ENCODE measurements at regions not wholly inside any gene's neighbourhood (a gene's known extent, or its start where the extent isn't known, plus 50 kb on each side); places are given as distances from the start of the nearest gene placed in this dataset.
"Not testable (repeated sequence)": the region's sequence is repeated elsewhere in the genome, so short reads cannot be mapped to it uniquely, and the experiment has no call there.

GRCh38 chr10:61818251-61818650 is 83.2 kb upstream of the ARID5B start:
- H3K9me3 ChIP-seq; H3K27ac ChIP-seq; H3K36me3 ChIP-seq; ATAC-seq; H3K27me3 ChIP-seq; H3K4me3 ChIP-seq; intact Hi-C loops (cut with DNase I); DNase-seq; H3K4me1 ChIP-seq: not testable (repeated sequence)
- 74 to 76% methylated on average over 2 of the region's 2 CpGs for WGBS, 2 donors

GRCh38 chr10:61819208-61819607 is 82.3 kb upstream of the ARID5B start:
- no peaks in the 10 kb centered on the region for H3K36me3 ChIP-seq
- no peaks in the 10 kb centered on the region for H3K27me3 ChIP-seq
- H3K4me1 ChIP-seq = no peaks in the 10 kb centered on the region
- DNase-seq (no peak), ATAC-seq (no peak)
- no peak overlapping the region for H3K27ac ChIP-seq
- TF ChIP-seq CTCF (IDR thresholded peaks at IDR 0.05) = no peak
- intact Hi-C loops (cut with DNase I) = no loop called here
- 85 to 92% methylated on average over 1 of the region's 1 CpG for WGBS, 2 donors
- no peaks in the 10 kb centered on the region for H3K9me3 ChIP-seq
- no peak overlapping the region for H3K4me3 ChIP-seq

GRCh38 chr10:61821153-61821552 is 80.3 kb upstream of the ARID5B start:
- Histone ChIP-seq H3K4me3 (no peak overlapping the region), H3K27ac (no peak overlapping the region), H3K36me3 (no peaks in the 10 kb centered on the region), H3K9me3 (no peaks in the 10 kb centered on the region), H3K4me1 (no peaks in the 10 kb centered on the region), H3K27me3 (no peaks in the 10 kb centered on the region)
- no peak for TF ChIP-seq CTCF (IDR thresholded peaks at IDR 0.05)
- WGBS, 2 donors = 77 to 78% methylated on average over 5 of the region's 5 CpGs
- no peak for DNase-seq
- no peak for ATAC-seq
- intact Hi-C loops (cut with DNase I) = no loop called here

GRCh38 chr10:61821693-61822092 is 79.8 kb upstream of the ARID5B start:
- no peaks in the 10 kb centered on the region for H3K36me3 ChIP-seq
- DNase-seq (no peak), ATAC-seq (no peak)
- H3K4me3 ChIP-seq = no peak overlapping the region
- H3K27ac ChIP-seq = no peak overlapping the region
- intact Hi-C loops (cut with DNase I) = no loop called here
- H3K9me3 ChIP-seq = no peaks in the 10 kb centered on the region
- WGBS, 2 donors = 74 to 76% methylated on average over 1 of the region's 1 CpG
- no peak for TF ChIP-seq CTCF (IDR thresholded peaks at IDR 0.05)
- no peaks in the 10 kb centered on the region for H3K27me3 ChIP-seq
- H3K4me1 ChIP-seq = no peaks in the 10 kb centered on the region

GRCh38 chr10:61822096-61822495 is 79.4 kb upstream of the ARID5B start:
- intact Hi-C loops (cut with DNase I) = no loop called here
- H3K9me3 ChIP-seq = no peaks in the 10 kb centered on the region
- ATAC-seq = no peak
- no peaks in the 10 kb centered on the region for H3K27me3 ChIP-seq
- DNase-seq = no peak
- H3K4me1 ChIP-seq = no peaks in the 10 kb centered on the region
- H3K36me3 ChIP-seq = no peaks in the 10 kb centered on the region
- no peak for TF ChIP-seq CTCF (IDR thresholded peaks at IDR 0.05)
- 74 to 77% methylated on average over 1 of the region's 1 CpG for WGBS, 2 donors
- H3K27ac ChIP-seq = no peak overlapping the region
- H3K4me3 ChIP-seq = no peak overlapping the region
